Nephron (organoid): ENCODE measurements at regions not wholly inside any gene's neighbourhood (a gene's known extent, or its start where the extent isn't known, plus 50 kb on each side); places are given as distances from the start of the nearest gene placed in this dataset.
"Not testable (repeated sequence)": the region's sequence is repeated elsewhere in the genome, so short reads cannot be mapped to it uniquely, and the experiment has no call there.

Experiments used
- H3K27ac Mint-ChIP-seq, 3 experiments: 2 replicates each; pipeline ENCODE4 v1.8.0; 2020; ENCODE audit warnings: mixed read lengths in 3 of 3, mild to moderate bottlenecking in 2 of 3, moderate library complexity in 1 of 3
- H3K27me3 Mint-ChIP-seq: 2 replicates; pipeline ENCODE4 v1.8.0; 2021; ENCODE audit warnings: low read depth, mild to moderate bottlenecking, moderate library complexity, mixed read lengths
- H3K36me3 Mint-ChIP-seq: 2 replicates; pipeline ENCODE4 v1.8.0; 2020; ENCODE audit warnings: low read depth, mixed read lengths
- H3K4me1 Mint-ChIP-seq: 2 replicates; pipeline ENCODE4 v1.8.0; 2020; ENCODE audit warnings: mixed read lengths
- H3K4me3 Mint-ChIP-seq, 3 experiments: 2 replicates each; pipeline ENCODE4 v1.8.0; 2020; ENCODE audit warnings: mild to moderate bottlenecking in 3 of 3, mixed read lengths in 3 of 3, moderate library complexity in 2 of 3
- H3K9me3 Mint-ChIP-seq: 2 replicates; pipeline ENCODE4 v1.8.0; 2020; ENCODE audit warnings: mixed read lengths
- TF ChIP-seq, protein P1 (sequence below), 3 experiments: fragments of 200-600 bp; sonication (generic); IDR thresholded peaks; one replicate each; pipeline ENCODE4 v1.5.0; 2021; ENCODE audit warnings: antibody characterized with exemption in 3 of 3; ENCODE audit not compliant: unreplicated experiment in 3 of 3

DNA sequence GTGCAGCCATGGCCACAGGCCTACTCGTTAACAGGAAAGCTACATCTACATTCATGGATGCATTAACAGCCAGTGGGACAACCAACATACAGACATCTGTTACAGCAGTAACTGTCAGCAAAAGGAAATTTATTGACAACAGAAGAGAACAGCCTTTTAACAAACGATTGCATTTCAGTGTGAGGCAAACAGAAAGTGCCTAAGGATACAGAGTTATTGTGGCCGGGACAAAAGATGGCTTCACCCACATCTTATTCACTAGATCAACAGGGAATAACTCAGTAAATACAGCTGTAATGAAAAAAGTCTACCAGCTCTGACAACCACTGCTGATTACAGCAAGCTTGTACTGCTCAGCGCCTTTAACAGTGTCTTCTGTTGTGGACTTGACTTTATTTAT is 61.5 kb upstream of the TBL1X start:
- Mint-ChIP-seq H3K4me3 (no peak overlapping the region), H3K36me3 (peaks cover 3% of the 10 kb centered on the region), H3K4me1 (no peaks in the 10 kb centered on the region), H3K27ac (no peak overlapping the region), H3K9me3 (peaks cover 16% of the 10 kb centered on the region), H3K27me3 (no peaks in the 10 kb centered on the region)
- TF ChIP-seq, protein P1, sequence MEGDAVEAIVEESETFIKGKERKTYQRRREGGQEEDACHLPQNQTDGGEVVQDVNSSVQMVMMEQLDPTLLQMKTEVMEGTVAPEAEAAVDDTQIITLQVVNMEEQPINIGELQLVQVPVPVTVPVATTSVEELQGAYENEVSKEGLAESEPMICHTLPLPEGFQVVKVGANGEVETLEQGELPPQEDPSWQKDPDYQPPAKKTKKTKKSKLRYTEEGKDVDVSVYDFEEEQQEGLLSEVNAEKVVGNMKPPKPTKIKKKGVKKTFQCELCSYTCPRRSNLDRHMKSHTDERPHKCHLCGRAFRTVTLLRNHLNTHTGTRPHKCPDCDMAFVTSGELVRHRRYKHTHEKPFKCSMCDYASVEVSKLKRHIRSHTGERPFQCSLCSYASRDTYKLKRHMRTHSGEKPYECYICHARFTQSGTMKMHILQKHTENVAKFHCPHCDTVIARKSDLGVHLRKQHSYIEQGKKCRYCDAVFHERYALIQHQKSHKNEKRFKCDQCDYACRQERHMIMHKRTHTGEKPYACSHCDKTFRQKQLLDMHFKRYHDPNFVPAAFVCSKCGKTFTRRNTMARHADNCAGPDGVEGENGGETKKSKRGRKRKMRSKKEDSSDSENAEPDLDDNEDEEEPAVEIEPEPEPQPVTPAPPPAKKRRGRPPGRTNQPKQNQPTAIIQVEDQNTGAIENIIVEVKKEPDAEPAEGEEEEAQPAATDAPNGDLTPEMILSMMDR (IDR thresholded peaks at IDR 0.05; ENCODE audit: unreplicated experiment in 3 of 3), result no peak

DNA sequence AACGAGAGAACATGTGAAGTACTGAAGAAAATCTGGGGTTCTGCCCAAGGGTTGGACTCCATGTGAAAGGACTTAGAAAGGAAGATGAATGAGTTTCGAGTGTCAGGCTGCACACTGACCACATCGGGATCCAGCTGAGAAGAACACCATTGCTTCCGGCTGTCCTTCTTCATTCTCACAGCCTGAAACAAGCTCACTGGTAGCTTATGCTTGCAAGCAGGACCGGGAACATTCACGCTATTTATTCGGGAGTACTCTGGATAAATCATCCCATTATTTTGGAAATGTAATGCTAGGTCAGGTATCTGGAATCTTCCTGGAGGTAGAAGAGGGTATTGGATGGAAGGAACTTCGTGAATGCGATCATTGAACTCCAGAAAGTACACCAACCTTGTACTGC is 59.2 kb upstream of the TBL1X start:
- H3K4me3 Mint-ChIP-seq, H3K27ac Mint-ChIP-seq, H3K27me3 Mint-ChIP-seq, H3K36me3 Mint-ChIP-seq, H3K4me1 Mint-ChIP-seq: not testable (repeated sequence)
- H3K9me3 Mint-ChIP-seq, result peaks cover 26% of the 10 kb centered on the region

DNA sequence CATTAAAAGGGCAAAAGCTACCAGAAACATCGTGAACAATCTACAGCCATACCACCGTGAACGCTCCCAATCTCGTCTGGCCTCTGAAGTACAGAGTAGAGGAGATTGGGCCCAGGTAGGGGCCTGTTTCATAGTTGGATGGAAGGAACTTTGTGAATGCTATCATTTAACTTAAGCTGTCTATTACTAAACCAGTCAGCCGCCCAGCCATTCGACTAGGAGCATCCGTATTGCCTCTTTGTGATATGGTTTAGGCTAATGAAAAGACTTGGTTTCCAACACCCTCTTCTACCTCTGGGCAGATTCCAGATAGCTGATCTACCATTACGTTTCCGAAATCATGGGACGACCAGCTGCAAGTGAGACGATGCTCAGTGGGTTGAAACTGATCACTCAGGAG is 54.0 kb upstream of the TBL1X start:
- H3K4me3 Mint-ChIP-seq, H3K27ac Mint-ChIP-seq, H3K4me1 Mint-ChIP-seq, H3K27me3 Mint-ChIP-seq, H3K36me3 Mint-ChIP-seq: not testable (repeated sequence)
- peaks cover 24% of the 10 kb centered on the region for H3K9me3 Mint-ChIP-seq

DNA sequence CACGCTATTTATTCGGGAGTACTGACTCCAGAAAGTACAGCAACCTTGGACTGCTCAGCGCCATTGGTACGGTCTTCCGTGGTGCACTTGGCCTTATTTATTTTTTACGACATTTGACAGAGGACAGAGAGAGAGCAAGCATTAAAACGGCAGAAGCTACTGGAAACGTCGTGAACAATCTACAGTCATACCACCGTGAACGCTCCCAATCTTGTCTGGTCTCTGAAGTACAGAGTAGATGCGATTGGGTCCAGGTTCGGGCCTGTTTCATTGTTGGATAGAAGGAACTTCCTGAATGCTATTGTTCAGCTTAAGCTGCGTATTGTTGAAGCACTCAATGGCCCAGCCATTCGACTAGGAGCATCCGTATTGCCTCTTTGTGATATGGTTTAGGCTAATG is 53.2 kb upstream of the TBL1X start:
- not testable (repeated sequence) for H3K27me3 Mint-ChIP-seq, H3K4me3 Mint-ChIP-seq, H3K36me3 Mint-ChIP-seq, H3K27ac Mint-ChIP-seq, H3K4me1 Mint-ChIP-seq
- H3K9me3 Mint-ChIP-seq, result peaks cover 24% of the 10 kb centered on the region

DNA sequence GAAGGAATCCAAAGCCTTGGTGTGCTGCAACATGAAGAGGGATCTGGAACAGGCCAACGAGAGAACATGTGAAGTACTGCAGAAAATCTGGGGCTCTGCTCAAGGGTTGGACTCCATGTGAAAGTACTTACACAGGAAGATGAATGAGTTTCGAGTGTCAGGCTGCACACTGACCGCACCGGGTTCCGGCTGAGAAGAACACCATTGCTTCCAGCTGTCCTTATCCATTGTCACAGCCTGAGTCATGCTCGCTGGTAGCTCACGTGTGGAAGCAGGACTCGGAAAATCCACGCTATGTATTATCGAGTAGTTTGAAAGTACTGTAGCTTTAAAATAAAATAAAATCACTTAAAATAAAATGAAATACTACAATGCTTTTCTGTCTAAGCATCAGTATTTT is 50.4 kb upstream of the TBL1X start:
- Mint-ChIP-seq H3K27me3 (no peaks in the 10 kb centered on the region), H3K9me3 (peaks cover 19% of the 10 kb centered on the region), H3K4me3 (no peak overlapping the region), H3K36me3 (peaks cover 4% of the 10 kb centered on the region), H3K27ac (no peak overlapping the region), H3K4me1 (no peaks in the 10 kb centered on the region)
- TF ChIP-seq, protein P1 (IDR thresholded peaks at IDR 0.05; ENCODE audit: unreplicated experiment in 3 of 3), result no peak
